CMK (cell line): ENCODE measurements at regions not wholly inside any gene's neighbourhood (a gene's known extent, or its start where the extent isn't known, plus 50 kb on each side); places are given as distances from the start of the nearest gene placed in this dataset.

ENCODE experiments used
- DNase-seq: peaks from one replicate; pipeline ENCODE4 v3.0.0-alpha.2; 2010; ENCODE audit warnings: low read depth

DNA sequence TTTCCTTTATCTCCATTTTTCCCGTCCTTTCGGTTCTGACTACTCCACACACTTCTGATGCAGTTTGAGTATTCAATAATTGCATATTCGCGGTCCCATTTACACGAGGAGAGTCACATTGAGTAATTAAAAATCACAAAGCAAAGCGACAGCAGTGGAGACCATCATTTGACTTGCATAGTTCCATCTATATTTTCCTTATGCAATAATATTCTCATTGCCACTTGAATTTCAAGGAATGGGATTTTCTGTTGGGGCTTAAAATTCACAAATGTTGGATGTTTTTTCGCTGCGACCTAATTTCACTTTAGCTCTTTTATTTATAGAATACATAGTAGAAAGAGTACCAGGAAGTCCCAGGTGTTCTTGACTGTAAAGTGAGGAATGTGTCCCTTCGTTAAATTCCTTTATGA, 186.8 kb downstream of the ZEB2 start:
- DNase-seq: no peak

DNA sequence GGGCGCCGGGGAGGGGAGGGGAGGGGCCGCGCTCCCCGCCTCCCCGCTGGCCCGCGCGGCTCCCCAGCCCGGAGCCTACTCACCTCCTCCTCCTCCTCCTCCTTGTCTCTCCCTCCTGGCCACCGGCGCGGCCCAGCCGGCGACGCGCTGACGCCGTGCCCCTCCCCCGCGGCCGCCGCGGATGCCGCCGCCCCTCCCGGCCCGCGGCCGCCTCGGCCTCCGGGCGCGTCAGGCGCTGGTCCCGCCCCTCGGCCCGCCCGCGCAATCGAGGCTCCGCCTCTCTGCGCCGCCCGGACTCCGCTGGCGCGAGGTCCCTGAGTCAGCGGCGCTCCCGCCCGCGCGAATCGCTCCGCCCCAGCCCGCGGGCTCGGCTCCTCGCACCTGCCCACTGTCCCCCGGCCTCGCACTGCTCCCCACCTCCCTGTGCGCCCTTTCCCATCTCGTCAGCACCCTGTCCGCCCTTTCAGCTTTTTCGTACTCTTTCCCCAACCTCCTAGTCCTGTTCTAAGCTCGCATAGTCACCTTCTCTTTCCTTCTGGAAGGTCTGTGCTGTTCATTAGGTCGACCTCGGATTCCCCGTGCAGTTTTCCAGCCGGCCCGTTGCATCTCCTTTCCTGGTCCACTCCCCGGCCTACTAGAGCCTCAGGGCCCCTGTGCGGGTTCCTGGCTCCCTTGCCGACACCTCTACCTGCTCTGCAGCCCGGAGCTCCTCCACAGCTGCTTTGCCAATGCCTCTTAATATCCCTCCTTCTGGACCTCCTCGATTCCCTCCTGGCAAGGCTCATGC, 187.4 kb downstream of the ZEB2 start:
- peak; percentile 58 for DNase-seq

DNA sequence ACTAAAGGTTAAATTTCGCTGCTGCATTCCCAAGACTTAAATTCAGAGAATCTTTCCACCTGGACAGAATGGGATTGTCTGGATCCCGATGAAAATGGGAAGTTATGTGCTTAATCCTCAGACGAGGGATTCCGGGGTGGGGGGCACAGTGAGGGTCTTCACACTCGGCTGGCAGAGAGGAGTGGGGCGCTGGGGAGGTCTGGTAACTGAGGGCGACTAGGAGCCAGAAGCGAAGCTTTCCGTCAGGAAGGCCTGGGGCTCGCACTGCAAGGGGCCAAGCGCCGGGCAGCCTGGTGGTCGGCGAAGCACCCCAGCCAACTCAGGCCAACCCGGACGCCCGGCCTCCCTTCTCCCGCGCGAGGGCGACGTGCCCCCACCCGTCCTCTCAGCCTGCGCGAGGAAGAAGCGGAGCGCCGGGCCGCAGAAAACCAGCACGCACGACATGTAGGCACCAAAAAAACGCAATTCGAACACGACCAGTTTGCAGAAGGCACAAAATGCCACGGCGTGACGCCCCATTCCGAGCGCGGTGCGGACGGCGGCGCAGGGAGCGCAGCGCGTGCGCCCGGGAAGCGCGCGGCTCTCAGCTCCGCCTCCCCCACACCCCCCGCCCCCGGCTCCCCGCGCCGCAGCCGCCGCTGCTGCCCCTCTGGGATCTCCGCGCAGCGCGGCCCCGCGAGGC, 188.1 kb downstream of the ZEB2 start:
- peak; percentile 60 for DNase-seq

DNA sequence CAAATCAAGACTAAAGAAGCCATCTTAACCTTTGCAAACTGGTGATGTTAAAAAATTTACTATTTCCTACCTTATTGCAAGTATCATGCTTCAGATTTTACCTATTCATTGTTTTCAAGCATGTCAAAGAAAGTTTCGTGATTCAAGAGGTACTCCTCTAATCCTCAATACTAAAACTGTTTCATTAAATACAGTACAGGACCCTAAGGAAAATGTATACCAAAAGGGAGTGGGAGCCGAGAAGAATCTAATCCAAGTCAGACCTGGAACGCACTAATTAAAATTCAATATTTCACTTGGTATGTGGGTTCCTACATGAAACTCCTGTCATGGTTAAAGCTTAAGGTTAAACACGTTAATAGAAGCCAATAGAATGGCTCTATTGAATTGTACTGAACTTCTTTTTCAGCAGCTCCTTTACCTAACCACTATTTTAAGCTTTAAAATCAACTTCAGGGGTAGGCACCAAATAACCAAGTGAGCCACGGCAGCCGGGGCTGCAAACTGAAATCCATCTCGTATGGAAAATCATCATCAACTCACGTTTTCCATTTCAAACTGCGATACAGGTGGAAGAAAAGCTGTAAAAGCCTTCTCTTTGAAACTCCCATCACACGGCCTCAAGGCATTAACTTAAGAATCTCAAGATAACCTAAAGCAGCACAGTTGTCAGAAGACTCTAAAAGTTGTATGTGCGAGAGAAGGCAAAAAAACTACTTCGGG, 188.8 kb downstream of the ZEB2 start:
- no peak for DNase-seq

DNA sequence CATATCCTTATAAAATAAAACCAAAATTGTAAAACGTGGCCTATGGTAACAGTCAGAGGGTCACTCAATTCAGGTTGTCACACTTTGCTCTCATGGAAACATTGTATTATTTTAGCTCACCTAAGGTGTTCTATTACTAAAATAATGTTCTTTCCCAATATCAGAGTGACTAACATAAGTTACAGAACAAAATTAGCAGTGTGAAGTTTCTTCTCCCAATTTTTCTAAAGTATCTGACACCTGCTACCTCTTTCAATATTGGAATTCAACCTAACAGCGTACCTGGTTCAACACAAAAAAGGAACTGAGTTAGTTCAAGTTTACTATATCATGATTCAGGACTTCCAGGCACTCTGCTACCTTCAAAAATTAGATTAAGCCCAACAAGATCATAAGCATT, 190.4 kb downstream of the ZEB2 start:
- DNase-seq: no peak

DNA sequence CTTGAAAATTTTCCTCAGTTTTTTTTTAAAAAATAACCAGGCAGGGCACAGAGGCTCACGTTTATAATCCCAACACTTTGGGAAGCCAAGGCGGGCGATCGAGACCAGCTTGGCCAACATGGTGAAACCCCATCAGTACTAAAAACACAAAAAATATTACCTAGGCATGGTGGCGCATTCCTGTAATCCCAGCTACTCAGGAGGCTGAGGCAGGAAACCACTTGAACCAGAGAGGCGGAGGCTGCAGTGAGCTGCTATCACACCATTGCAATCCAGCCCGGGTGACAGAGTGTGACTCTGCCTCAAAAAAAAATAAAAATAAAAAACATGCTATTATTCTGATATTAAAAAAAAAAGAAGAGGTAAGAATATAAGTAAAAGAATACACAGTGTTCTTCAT, 191.0 kb downstream of the ZEB2 start:
- no peak for DNase-seq

DNA sequence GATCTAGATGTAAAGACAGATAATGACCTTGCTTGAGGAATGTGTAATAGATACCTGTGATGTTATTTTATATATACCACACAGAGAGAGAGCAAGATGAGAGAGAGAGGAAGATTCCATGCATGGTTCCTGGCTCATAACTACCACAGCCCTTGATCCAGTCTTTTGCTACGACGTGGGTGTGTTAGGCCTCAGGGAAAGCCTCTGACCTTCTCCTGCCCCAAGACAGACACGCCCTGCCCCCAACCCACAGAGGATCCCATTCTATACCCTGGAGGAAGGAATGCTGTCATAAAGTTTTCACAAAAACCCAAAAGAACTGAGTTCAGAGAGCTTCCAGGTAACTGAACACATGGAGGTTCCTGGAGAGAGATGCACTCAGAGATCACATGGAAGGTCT, 193.1 kb downstream of the ZEB2 start:
- DNase-seq: no peak

DNA sequence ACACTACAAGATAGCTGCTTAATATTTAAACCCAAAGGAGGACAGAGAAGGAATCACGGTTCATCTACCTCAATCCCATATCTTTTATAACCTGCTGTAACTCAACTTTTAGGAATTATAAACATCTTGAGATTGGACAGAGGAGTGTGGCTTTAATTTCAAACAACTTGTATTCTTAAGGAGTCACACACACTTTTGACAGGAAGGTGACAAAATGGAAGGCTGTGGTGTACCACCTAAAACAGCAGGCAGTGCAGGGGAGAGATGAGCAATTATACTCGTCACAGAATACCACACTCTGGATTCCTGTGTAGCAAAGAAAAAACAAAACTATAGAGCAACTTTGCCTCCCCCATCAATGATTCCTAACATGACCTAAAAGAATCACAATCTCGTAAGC, 194.8 kb downstream of the ZEB2 start:
- DNase-seq: no peak

DNA sequence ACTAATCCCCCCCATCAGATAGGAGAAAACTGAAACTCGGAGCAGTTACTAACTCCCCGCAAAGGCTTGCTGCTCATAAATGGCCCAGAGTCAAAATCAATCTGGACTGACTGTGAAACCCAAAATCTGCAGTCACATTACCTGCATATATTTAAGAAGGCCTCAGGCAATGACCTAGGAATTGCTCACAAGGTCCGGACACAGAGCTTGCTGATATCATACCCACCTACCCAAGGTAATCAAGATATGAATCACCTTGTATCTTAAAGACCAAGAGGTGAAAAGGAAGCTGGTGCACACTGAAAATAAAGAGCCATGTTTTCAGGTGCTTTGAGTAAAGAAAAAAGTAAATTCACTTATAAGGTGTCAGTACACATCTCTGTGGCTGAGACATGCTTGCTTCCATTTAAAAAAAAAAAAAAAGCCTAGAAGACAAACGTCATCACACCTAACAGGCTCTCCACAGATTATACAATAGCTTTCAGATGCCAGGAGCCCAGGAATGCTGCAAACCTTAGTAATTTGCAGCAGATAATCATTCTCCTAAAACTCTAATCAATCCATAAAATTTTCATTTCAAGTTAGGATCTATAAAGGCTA, 195.4 kb downstream of the ZEB2 start:
- no peak for DNase-seq

DNA sequence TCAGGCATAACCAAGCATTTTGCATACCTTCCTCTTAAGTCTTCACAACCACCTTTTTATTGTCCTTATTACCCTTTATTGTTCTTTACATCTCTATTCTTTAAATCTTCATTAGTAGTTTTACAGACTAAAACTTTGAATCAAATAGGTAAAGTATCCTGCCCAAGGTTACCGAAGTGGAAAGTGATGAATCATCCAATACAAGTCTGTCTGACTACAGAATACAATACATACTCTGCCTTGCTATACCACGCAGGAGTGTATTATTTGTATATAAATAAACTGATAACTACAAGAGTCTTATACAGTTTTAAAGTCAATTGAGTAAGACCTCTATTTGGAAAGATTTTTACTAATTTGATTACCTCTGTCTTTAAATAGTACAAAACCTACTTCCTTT, 196.0 kb downstream of the ZEB2 start:
- DNase-seq: no peak

DNA sequence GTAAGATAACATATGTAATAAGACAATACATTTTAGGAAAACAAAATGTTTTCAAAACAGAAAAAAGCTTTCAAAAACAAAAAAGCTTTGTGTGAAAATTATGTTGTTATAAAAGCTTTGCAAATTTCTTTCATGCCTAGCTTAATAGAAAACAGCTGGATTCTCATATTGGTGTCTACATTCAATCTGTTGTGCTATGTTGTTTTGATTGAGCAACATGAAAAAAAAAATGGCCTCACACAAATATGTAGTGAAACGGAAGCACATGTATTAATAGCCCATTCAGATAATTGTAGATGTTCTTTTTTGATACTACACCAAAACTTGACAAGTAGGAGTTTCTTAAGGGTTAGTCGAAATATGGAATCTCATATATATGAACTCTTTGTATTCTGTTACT, 197.5 kb downstream of the ZEB2 start:
- DNase-seq: no peak

DNA sequence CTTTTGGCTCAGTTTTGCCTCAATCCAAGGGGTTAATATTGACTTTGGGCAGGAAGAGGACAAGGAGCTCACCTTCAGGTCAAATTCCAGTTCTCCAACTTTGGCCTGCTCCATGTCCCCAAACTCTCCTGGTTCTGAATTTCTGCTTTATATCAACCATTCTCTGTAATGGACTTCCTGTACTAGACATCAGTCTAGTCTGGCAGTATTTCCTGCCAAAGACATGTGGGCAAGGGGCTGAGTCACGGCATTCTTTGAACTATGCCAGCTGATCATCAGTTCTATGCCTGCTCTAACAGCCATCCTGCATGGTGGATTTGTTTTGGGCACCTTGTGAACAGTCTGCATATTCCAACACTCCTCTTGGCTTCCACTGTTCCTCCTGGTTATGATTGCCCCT, 199.4 kb downstream of the ZEB2 start:
- DNase-seq: no peak

DNA sequence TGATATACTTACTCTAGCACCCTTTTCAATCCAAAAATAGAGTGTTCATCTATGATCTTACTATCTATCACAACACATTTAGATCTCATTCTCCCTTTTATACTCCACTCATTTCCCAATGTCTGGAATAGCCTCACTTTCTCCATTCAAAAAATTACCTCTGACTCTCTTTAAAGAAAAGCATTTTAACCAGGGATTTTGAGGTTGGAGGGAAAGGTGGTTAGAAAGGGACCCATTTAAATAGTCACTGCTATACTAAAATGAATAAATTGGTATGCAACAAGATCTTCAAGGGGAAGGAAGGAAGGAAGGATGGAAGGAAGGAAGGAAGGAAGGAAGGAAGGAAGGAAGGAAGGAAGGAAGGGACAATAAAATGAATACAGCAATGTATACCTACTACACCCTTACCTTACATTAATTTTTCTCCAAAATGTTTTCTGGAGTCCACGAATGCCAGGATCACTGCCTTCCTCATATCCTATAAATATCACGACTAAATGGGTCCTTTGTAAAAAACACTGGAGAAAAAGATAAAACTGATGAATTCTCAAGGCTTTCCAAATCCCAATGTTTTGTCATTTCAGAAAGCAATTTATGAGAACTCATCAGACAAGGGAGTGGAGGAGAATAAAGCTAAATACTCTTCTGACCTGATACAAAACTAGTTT, 202.7 kb downstream of the ZEB2 start:
- no peak for DNase-seq

DNA sequence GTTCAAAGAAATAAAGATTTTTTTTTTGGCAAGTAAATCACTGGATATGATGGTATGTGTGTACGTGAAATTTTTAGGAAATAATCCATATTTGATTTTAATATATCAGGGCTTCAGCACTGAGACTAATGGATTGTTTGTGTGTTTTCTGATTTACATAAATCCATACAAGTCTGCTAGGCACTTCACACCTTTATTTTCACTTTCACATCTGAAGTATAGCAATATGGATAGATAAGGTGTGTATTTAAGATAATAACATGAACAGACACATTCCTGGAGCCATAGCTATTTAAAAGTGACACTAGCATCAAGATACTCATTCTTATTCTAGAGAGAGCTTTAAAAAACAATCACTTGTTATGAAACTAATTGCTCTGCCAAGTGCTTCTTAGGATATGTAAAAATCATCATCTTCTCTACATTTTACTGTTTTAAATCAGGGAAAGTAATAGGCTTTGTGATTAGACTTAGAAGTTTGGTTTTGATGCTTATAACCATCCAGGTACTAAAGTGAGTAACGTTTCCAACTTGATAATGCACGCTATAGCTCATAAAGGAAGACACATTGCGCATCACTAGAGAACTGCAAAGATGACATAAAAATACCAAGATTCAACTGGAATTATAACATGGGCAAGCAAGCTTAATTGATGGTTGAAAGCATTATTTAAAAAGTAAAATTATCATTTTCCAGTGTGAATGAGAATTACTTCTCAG, 208.9 kb downstream of the ZEB2 start:
- DNase-seq: no peak

DNA sequence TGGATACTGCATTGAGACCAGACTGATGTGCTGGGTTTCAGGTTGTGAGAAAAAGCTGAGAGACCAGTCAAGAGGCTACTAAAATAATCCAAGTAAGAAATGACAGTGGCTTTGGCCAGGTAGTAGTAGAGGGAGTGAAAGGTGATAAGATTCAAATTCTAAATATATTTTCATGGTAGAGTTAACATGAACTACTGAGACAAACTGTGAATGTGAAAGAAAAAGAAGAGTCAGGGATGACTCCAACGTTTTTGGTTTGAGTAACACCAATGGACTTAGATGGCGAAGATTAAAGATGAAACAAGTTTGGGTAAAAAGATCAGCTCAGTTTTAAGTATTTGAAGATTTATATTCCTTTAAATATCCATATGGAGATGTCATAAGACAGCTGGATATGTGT, 209.4 kb downstream of the ZEB2 start:
- no peak for DNase-seq

DNA sequence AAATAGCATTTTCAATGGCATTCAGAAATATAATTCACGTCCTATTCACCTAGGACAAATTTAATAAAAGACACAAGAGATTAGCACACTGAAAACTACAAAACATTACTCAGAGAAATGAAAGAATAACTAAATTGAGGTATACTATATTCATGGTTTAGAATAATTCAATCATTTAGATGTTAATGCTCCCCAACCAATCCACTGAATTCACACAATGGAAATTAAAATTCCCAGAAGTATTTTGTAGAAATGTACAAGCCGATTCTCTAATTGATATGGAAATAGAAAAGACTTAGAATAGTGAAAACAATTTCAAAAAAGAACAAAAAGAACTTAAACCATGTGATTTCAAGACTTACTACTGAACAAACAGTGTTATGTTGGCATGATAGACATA, 212.2 kb downstream of the ZEB2 start:
- DNase-seq: no peak

DNA sequence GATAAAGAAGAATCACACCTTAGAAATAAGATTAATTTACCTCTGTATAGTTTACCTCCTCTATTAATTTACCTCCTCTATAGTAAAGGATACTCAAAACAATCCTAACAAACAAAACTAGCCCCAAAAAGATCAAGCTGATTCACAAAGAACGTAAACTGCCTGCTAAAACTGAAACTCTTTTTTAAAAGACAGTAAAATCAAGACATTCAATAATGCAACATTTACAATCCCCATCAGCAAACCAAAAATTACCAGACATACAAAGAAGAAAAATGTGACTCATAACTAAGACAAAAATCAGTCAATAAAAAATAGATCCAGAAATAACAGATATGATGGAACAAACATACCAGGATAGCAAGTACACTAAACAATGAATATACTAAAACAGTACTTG, 215.7 kb downstream of the ZEB2 start:
- no peak for DNase-seq

DNA sequence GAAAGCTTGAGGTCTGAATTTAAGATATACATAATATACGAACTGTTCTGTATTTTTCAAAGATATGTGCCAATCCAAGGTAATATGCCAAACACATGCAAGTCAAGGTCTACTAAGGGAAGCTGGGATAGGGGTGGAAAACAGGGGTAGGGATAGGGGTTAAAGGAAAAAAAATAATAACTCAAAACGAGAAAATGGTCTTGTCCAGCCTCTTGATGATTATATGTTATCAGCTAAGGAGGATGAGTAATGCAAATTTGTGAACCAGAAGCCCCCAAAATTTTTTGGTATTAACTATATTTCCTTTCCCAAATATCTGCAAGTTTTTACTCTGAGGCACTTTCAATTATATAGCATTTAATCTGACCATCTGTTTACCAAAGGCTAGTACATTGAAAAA, 219.3 kb downstream of the ZEB2 start:
- DNase-seq: no peak

DNA sequence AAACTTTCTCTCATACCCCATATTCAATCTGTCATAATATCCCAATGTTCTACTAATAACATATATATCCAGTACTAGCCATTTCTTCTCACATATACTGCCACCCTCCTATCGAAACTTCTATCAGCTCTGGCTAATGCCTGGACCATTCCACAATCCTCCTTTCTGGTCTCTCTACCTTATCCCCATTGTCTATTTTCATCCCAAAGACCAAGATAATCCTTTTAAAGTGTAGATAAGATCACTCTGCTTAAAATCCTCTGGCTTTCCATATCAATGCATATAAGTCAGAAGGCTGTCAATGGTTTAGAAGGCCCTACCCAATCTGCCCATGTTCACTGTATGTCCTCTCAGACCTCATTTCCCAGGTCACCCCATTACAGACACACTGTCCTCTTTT, 229.6 kb downstream of the ZEB2 start:
- DNase-seq: no peak

DNA sequence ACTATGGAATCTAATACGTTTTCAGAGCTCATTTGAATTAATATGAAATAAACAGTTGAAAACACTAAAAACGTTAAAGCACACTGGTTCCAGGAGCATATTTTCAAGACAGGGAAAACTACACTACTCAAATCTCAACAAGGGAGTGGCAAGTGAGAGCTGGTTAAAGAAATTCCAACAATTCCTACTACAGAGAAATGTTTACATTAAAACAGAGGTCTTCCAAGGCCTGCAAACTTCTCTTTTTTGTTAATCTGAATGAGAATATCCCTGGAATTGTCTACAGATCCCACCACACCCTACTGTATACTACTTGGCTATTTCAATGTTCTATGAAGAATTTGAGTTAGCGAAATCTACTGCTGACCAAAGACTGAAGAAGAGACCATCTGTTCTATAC, 231.5 kb downstream of the ZEB2 start:
- no peak for DNase-seq

DNA sequence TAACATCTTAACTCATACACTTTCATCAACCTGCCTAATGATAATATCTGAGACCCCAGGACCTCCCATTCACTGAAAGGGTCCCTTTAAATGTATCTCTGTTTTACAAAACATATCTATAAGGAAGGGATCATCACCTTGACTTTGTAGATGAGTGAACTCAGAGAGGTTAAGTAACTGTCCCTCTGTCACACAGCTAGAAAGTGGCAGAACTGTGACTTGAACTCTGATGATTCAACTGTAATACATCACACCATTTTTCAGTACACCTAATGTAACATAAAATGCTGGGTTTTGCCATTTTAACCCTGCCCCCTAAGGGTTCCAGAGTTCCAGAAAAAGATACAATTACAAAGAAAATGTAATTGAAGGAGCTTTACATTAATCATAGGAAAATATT, 234.6 kb downstream of the ZEB2 start:
- DNase-seq: no peak

DNA sequence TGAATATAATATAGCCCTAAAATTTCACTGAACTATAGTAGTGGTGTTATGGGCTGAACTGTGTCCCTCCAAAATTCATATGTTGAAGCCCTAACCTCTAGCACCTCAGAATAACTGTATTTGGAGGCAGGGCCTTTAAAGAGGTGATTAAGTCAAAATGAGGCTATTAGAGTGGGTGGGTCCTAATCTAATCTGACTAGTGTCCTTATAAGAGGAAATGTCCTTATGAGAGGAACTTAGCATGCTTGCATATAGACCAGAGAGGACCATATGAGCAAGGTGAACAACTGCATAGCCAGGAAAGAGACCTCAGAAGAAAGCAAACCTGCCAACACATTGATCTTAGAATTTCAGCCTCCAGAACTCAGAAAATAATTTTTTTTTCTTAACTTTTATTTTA, 238.4 kb downstream of the ZEB2 start:
- DNase-seq: no peak
